Activated CD4-positive, alpha-beta memory T cell treated with anti-CD3 and anti-CD28 coated beads for 36 hours (primary cell): ENCODE measurements at regions not wholly inside any gene's neighbourhood (a gene's known extent, or its start where the extent isn't known, plus 50 kb on each side); places are given as distances from the start of the nearest gene placed in this dataset.

Source experiments
- CTCF ChIA-PET: fragments of 350-600 bp; sonication (Branson Sonifier 250); formaldehyde crosslinking; loops from one replicate; lab custom pipeline; 2021; ENCODE audit warnings: antibody characterized with exemption, inconsistent platforms; lab: Charles Lee
- POLR2A ChIA-PET: fragments of 350-600 bp; sonication (Branson Sonifier 250); formaldehyde crosslinking; loops from one replicate; lab custom pipeline; 2021; ENCODE audit warnings: antibody characterized with exemption; lab: Charles Lee
- DNase-seq: peaks from one replicate; pipeline ENCODE4 v3.0.0-alpha.2; 2020
- H3K27ac Mint-ChIP-seq: one replicate; pipeline ENCODE4 v1.8.0; 2021; ENCODE audit warnings: mixed read lengths
- H3K27me3 Mint-ChIP-seq: one replicate; pipeline ENCODE4 v1.8.0; 2021; ENCODE audit warnings: mixed read lengths
- H3K36me3 Mint-ChIP-seq: one replicate; pipeline ENCODE4 v1.8.0; 2021; ENCODE audit warnings: mixed read lengths
- H3K4me1 Mint-ChIP-seq: one replicate; pipeline ENCODE4 v1.8.0; 2021; ENCODE audit warnings: low read depth, mixed read lengths
- H3K4me3 Mint-ChIP-seq: one replicate; pipeline ENCODE4 v1.8.0; 2021; ENCODE audit warnings: mild to moderate bottlenecking, mixed read lengths
- H3K9me3 Mint-ChIP-seq: one replicate; pipeline ENCODE4 v1.8.0; 2021; ENCODE audit warnings: mixed read lengths
- intact Hi-C: fragments of 100-400 bp; cut with micrococcal nuclease; formaldehyde crosslinking; loops from one replicate; pipeline ENCODE4 v1.15.1; 2023

- intact Hi-C loops, result no loop called here
- H3K27ac Mint-ChIP-seq, result no peak overlapping the region
- no peaks in the 10 kb centered on the region for H3K27me3 Mint-ChIP-seq
- ChIA-PET CTCF (no interaction called here), POLR2A (no interaction called here)
- DNase-seq, result no peak
- no peak overlapping the region for H3K4me3 Mint-ChIP-seq
- H3K36me3 Mint-ChIP-seq, result no peaks in the 10 kb centered on the region
- H3K9me3 Mint-ChIP-seq, result no peaks in the 10 kb centered on the region
- H3K4me1 Mint-ChIP-seq, result no peaks in the 10 kb centered on the region
These were observed 104.2 kb upstream of the ADAMTS5 start for GRCh38 chr21:27070861-27071670.

- CTCF ChIA-PET, result no interaction called here
- Mint-ChIP-seq H3K27me3 (no peaks in the 10 kb centered on the region), H3K4me3 (no peak overlapping the region), H3K27ac (no peak overlapping the region), H3K4me1 (no peaks in the 10 kb centered on the region), H3K36me3 (no peaks in the 10 kb centered on the region), H3K9me3 (peaks cover 4% of the 10 kb centered on the region)
- DNase-seq, result no peak
- POLR2A ChIA-PET, result no interaction called here
- intact Hi-C loops, result no loop called here
These were observed 101.9 kb upstream of the ADAMTS5 start for GRCh38 chr21:27068811-27069210.

GRCh38 chr21:27067226-27067625 is 100.3 kb upstream of the ADAMTS5 start:
- POLR2A ChIA-PET, result no interaction called here
- no peak overlapping the region for H3K27ac Mint-ChIP-seq
- intact Hi-C loops, result no loop called here
- CTCF ChIA-PET, result no interaction called here
- H3K9me3 Mint-ChIP-seq, result peaks cover 17% of the 10 kb centered on the region
- DNase-seq, result no peak
- H3K4me1 Mint-ChIP-seq, result no peaks in the 10 kb centered on the region
- H3K27me3 Mint-ChIP-seq, result no peaks in the 10 kb centered on the region
- no peak overlapping the region for H3K4me3 Mint-ChIP-seq
- no peaks in the 10 kb centered on the region for H3K36me3 Mint-ChIP-seq

GRCh38 chr21:27062443-27062842 is 95.6 kb upstream of the ADAMTS5 start:
- ChIA-PET POLR2A (no interaction called here), CTCF (no interaction called here)
- no peaks in the 10 kb centered on the region for H3K4me1 Mint-ChIP-seq
- H3K36me3 Mint-ChIP-seq, result no peaks in the 10 kb centered on the region
- intact Hi-C loops, result no loop called here
- peaks cover 18% of the 10 kb centered on the region for H3K9me3 Mint-ChIP-seq
- no peak overlapping the region for H3K27ac Mint-ChIP-seq
- H3K27me3 Mint-ChIP-seq, result no peaks in the 10 kb centered on the region
- H3K4me3 Mint-ChIP-seq, result no peak overlapping the region
- DNase-seq, result no peak

GRCh38 chr21:27061770-27062169 is 94.9 kb upstream of the ADAMTS5 start:
- Mint-ChIP-seq H3K36me3 (no peaks in the 10 kb centered on the region), H3K9me3 (peaks cover 18% of the 10 kb centered on the region), H3K27me3 (no peaks in the 10 kb centered on the region), H3K4me3 (no peak overlapping the region), H3K27ac (no peak overlapping the region), H3K4me1 (no peaks in the 10 kb centered on the region)
- CTCF ChIA-PET, result no interaction called here
- POLR2A ChIA-PET, result no interaction called here
- no peak for DNase-seq
- intact Hi-C loops, result no loop called here

- intact Hi-C loops, result no loop called here
- H3K4me3 Mint-ChIP-seq, result no peak overlapping the region
- H3K9me3 Mint-ChIP-seq, result peaks cover 24% of the 10 kb centered on the region
- no peaks in the 10 kb centered on the region for H3K4me1 Mint-ChIP-seq
- no peaks in the 10 kb centered on the region for H3K36me3 Mint-ChIP-seq
- no peaks in the 10 kb centered on the region for H3K27me3 Mint-ChIP-seq
- ChIA-PET POLR2A (no interaction called here), CTCF (no interaction called here)
- no peak for DNase-seq
- no peak overlapping the region for H3K27ac Mint-ChIP-seq
These were observed 93.3 kb upstream of the ADAMTS5 start for GRCh38 chr21:27060190-27060589.

GRCh38 chr21:27058673-27059605 is 92.1 kb upstream of the ADAMTS5 start:
- Mint-ChIP-seq H3K4me3 (no peak overlapping the region), H3K27me3 (no peaks in the 10 kb centered on the region), H3K4me1 (no peaks in the 10 kb centered on the region), H3K9me3 (peaks cover 23% of the 10 kb centered on the region), H3K27ac (no peak overlapping the region), H3K36me3 (no peaks in the 10 kb centered on the region)
- ChIA-PET CTCF (interaction anchor here (1.0 kb wide), 1 partner anchor 14 kb away, joined by 3 read pairs; no protein-coding TSS in a partner anchor), POLR2A (no interaction called here)
- intact Hi-C loops, result no loop called here
- DNase-seq, result no peak

GRCh38 chr21:27057997-27058396 is 91.1 kb upstream of the ADAMTS5 start:
- ChIA-PET CTCF (interaction anchor here (1.0 kb wide), 1 partner anchor 15 kb away, joined by 3 read pairs; no protein-coding TSS in a partner anchor), POLR2A (no interaction called here)
- Mint-ChIP-seq H3K27me3 (no peaks in the 10 kb centered on the region), H3K9me3 (peaks cover 17% of the 10 kb centered on the region), H3K4me1 (no peaks in the 10 kb centered on the region), H3K27ac (no peak overlapping the region), H3K4me3 (no peak overlapping the region), H3K36me3 (no peaks in the 10 kb centered on the region)
- DNase-seq, result no peak
- intact Hi-C loops, result no loop called here

GRCh38 chr21:27047658-27048314 is 80.9 kb upstream of the ADAMTS5 start:
- no peaks in the 10 kb centered on the region for H3K36me3 Mint-ChIP-seq
- ChIA-PET POLR2A (no interaction called here), CTCF (no interaction called here)
- H3K9me3 Mint-ChIP-seq, result no peaks in the 10 kb centered on the region
- intact Hi-C loops, result no loop called here
- H3K4me1 Mint-ChIP-seq, result no peaks in the 10 kb centered on the region
- DNase-seq, result no peak
- H3K4me3 Mint-ChIP-seq, result no peak overlapping the region
- no peaks in the 10 kb centered on the region for H3K27me3 Mint-ChIP-seq
- H3K27ac Mint-ChIP-seq, result no peak overlapping the region

GRCh38 chr21:27047283-27047657 is 80.4 kb upstream of the ADAMTS5 start:
- Mint-ChIP-seq H3K27me3 (no peaks in the 10 kb centered on the region), H3K27ac (no peak overlapping the region), H3K36me3 (no peaks in the 10 kb centered on the region), H3K4me1 (no peaks in the 10 kb centered on the region), H3K4me3 (no peak overlapping the region), H3K9me3 (no peaks in the 10 kb centered on the region)
- no peak for DNase-seq
- intact Hi-C loops, result no loop called here
- POLR2A ChIA-PET, result no interaction called here
- CTCF ChIA-PET, result no interaction called here

- Mint-ChIP-seq H3K4me3 (no peak overlapping the region), H3K9me3 (no peaks in the 10 kb centered on the region), H3K36me3 (no peaks in the 10 kb centered on the region), H3K4me1 (no peaks in the 10 kb centered on the region), H3K27me3 (no peaks in the 10 kb centered on the region), H3K27ac (no peak overlapping the region)
- ChIA-PET CTCF (no interaction called here), POLR2A (no interaction called here)
- DNase-seq, result no peak
- intact Hi-C loops, result no loop called here
These were observed 78.5 kb upstream of the ADAMTS5 start for GRCh38 chr21:27045281-27045985.

GRCh38 chr21:27043377-27043776 is 76.5 kb upstream of the ADAMTS5 start:
- intact Hi-C loops, result no loop called here
- Mint-ChIP-seq H3K9me3 (no peaks in the 10 kb centered on the region), H3K4me1 (no peaks in the 10 kb centered on the region), H3K36me3 (no peaks in the 10 kb centered on the region), H3K27me3 (no peaks in the 10 kb centered on the region), H3K4me3 (no peak overlapping the region), H3K27ac (no peak overlapping the region)
- DNase-seq, result no peak
- ChIA-PET CTCF (no interaction called here), POLR2A (no interaction called here)
